ENCODE measurements at regions not wholly inside any gene's neighbourhood (a gene's known extent, or its start where the extent isn't known, plus 50 kb on each side); places are given as distances from the start of the nearest gene placed in this dataset.

- TF ChIP-seq CTCF (IDR thresholded peaks at IDR 0.05) (no peak), POLR2A (IDR thresholded peaks at IDR 0.05; ENCODE audit: low read depth) (no peak), POLR2AphosphoS5 (IDR thresholded peaks at IDR 0.05) (no peak), EP300 (IDR thresholded peaks at IDR 0.05) (no peak)
These were observed 108.6 kb upstream of the EGFLAM start for GRCh38 chr5:38149815-38150195.
